ENCODE measurements at regions not wholly inside any gene's neighbourhood (a gene's known extent, or its start where the extent isn't known, plus 50 kb on each side); places are given as distances from the start of the nearest gene placed in this dataset.

GRCh38 chr15:46326173-46326572, 691.3 kb downstream of the SQOR start:
- no peak for DNase-seq

DNA sequence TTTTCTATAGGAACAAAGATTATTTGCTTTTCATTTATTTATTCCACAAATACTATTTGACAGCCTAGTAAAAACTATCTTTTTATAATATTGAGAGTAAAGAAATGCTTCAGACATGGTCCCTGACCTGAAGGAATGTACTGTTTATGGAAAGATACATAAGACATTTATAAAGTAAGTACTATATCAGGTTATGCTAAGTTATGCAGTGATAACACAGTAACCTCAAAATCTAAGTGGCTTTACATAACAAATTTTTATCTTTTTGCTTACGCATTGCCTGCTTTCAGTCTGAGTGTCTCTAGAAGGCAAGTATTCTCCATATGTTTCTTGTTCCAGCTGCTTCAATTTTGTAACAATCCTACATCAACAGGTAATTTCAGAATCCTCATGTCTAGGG, 694.0 kb downstream of the SQOR start:
- no peak for DNase-seq

DNA sequence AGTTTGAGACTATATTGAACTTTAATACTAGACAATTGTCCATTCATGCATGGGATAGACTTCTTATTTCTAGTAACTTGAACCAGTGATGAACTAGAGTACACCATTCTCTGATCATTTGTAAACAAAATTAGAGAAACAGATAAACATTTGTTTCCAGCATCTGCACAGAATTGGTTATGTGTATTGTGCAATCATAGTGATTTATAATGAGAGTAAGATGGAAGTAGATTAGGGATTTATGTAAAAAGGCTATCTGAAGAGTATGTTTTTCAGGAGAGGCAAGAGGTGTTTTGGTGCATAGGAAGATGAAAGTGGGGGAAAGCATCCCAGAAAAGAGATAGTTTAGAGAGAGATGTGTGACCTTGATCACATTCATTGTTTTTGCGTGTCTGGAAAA, 695.0 kb downstream of the SQOR start:
- no peak for DNase-seq

GRCh38 chr15:46331546-46331945, 696.7 kb downstream of the SQOR start:
- DNase-seq: no peak

DNA sequence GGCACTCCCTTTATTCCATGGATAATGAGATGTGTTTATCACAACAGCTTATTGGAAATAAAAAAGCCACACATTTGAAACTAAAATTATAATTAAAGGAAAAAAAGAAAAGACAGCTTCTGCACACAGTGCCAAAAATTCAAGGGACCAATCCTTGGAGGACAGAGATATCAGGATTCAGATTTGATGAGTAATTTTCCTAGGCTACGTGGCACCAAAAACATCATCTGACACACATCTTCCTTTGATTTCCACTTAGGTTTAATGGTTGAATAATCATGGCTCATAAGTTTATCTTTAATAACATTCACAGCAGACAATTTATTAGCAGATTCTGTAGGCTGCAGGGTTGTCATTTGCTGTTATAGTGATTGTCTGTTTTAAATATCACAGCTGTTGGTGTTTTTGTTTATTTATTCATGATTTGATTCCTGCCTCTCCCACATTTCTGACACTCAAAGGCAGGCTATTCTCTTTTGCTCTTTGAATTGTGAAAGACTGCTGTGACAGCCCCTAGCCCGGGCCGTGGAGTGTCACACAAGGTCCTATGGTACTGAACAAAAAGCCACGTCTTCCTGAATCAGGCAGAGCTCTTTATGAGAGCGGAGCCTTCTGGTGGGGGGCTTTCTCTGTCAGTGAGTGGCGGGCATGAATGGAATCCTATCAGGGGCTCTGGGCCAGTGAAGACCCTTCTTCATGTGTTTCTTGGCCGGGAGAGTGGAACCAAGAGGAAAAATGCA, 708.5 kb downstream of the SQOR start:
- no peak for DNase-seq

DNA sequence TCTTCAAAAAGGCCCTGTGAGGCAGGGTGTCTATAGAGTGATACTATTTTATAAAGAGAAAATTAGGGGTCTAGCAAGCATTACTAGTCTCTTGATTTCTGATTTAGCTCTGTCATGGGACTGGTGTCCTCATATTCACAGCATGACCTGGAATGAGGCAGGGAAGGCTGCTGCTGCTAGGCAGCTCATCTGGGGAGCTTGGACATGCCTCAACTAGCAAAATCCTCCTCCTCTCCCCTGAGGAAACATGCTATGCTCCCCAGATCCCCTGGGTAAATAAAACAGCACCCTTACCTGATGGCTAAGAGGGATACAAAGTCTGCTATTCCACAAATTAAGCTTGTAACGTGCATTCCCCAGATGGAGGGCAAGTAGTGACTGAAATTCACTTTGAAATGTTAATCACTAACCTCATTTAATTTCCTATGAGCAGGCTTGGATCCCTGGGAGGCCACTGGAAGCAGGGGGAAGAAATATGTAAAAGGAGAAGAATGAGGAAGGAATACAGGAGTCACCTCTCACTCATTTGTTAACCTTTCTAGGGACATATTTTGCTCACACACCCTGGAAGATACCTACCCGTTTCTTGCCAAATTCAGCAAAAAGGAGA, 709.4 kb downstream of the SQOR start:
- DNase-seq: no peak

- no peak for DNase-seq
Measured at GRCh38 chr15:46344915-46345314, 710.1 kb downstream of the SQOR start.

GRCh38 chr15:46354443-46354842, 719.6 kb downstream of the SQOR start:
- no peak for DNase-seq

DNA sequence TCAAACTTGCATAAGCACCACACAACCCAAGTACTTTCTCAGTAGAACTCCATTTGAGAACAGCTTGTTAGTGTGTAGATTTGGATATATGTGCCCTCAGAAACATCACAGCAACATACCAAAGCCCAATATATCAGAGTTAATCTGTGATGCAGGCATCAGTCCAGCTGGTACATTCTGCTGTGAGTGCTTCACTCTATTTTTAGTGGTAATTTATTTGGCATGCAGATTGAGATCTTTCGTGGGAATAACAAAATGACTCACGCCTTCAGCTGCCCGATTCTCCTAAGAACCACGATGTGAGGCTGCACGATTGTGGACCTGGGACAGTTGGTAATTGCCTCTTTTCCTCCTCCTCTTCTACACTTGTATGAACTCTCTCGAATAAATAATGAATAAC, 730.7 kb downstream of the SQOR start:
- no peak for DNase-seq

DNA sequence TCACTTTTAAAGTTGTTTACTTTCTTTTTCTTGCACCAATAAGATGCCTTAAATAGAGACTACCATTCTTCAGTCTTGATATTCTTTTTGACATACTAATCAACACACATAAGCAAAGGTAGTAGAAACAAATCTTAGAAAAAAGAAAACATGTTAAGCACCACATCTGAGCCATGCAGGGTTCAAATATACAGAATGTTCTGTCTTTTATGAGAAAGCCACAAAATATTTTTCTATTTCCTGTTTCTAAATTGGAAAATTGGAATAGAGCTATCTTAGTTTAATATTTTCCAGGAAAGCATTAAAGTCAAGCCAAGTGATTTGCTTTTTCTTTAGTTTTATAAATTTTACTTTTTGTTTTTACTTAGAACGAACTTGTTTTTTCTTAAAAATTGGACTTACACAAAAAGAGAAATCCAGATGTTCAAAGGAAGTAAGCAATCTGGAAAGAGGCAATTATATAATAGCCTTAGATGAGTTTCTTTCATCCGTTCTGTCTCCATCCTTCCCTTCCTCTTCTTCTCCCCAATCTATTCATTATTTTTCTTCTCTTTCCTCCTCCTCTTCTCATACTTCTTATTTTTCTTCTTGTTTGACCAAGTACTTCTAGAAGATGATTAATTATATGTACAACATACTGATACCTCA, 731.7 kb downstream of the SQOR start:
- no peak for DNase-seq

GRCh38 chr15:46383978-46384377, 749.1 kb downstream of the SQOR start:
- no peak for DNase-seq

- no peak for DNase-seq
Measured at GRCh38 chr15:46386356-46386755, 751.5 kb downstream of the SQOR start.

GRCh38 chr15:46389739-46390138, 754.9 kb downstream of the SQOR start:
- no peak for DNase-seq

DNA sequence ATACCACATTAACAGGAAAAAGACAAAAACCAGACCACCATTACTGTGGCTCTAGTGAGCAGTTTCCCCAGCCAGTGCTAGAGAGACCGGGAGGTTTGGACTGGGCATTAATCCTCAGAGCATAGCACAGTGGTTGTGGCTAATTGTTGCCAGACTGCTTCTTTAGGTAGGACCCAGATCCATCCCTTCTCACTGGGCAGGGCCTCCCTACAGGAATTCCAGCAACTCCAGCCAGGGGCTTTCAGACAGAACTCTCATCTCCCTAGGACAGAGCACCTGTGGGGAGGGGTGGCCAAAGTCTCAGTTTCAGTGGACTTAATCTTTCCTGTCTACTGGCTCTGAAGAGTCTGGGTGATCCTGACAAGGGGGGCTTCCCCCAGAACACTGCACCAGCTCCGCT, 759.6 kb downstream of the SQOR start:
- no peak for DNase-seq

- no peak for DNase-seq
Measured at GRCh38 chr15:46408312-46408711, 773.5 kb downstream of the SQOR start.

- no peak for DNase-seq
Measured at GRCh38 chr15:46409841-46410301, 775.0 kb downstream of the SQOR start.

DNA sequence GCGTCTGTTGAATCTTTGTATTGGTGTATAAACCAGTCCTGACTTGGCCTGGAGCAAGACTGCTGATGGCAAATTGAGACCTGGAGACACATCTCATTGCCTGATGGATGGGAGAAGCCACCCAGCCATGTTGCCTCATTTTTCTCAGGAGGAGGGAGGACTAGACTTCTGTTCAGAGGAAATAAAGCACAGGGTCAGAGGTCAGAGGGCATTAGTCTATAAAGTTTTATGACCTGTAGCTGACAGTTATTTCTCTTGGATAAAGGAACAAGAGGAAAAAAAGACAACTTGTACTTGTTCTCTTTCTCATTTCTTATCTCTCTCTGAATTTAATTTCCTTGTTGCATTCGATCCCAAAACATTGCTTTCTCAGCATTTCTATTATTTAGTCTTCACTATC, 775.9 kb downstream of the SQOR start:
- no peak for DNase-seq

DNA sequence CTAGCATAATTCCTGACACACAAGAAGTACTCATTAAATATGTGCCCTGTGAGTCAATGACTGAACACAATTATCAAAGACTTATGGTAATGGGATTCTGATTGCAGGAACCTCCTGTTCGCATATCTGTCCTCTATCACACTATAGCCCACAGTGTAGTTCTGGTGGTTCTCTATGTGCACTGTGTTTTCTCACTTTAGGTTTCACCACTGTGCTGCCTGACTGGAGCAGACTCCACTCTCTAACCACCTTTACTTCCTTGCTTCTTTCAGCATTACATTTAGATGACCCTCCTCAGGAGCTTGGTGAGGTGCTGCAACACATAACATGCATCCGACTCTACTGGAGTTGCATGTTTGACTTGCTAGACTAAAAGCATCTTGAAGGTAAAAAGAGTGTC, 777.1 kb downstream of the SQOR start:
- no peak for DNase-seq

DNA sequence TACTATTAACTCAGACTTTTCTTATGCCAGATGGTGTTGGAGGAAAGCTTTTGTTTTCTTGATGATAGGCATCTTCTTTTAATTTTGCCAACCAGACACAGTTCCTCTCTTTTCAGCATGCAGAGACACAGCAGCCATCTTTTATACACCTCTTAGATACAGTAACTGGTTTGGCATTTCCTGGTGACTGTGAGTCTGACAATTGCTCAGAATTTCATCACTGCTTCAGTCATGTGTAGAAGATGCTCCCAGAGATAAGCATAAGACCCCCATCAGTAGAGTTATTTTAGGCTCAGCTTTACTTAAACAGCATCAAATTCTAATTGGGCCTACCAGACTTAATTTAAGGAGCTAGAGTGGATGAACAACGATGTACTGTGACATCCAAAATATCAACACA, 779.0 kb downstream of the SQOR start:
- no peak for DNase-seq

DNA sequence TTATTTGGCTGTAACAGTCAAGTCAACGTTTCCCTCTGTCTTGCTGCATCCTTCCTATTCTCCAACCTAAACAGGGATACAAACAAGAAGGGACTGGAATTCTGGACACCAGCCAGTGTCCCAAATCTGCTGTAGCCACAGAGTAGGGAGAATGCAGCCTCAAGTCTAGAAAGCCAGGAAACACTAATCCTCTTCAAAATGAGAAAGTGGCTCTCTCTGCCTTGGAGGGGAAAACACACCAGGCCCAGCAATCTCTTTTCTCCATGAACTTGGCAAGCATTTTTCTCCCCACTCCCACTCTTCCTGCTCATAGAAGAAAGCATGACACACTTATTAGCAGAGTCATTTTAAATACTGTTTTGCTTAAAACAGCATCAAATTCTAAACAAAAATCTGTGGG, 781.7 kb downstream of the SQOR start:
- DNase-seq: no peak

- DNase-seq: no peak
Measured at GRCh38 chr15:46420990-46421389, 786.2 kb downstream of the SQOR start.

- DNase-seq: no peak
Measured at GRCh38 chr15:46441294-46442062, 806.6 kb downstream of the SQOR start.

- DNase-seq: no peak
Measured at GRCh38 chr15:46442184-46442583, 807.4 kb downstream of the SQOR start.

Data from inflammatory macrophage (primary cell).